ENCODE measurements at regions not wholly inside any gene's neighbourhood (a gene's known extent, or its start where the extent isn't known, plus 50 kb on each side); places are given as distances from the start of the nearest gene placed in this dataset.
A peak's percentile ranks its signal among the peaks of the same experiment; 100 is the strongest.

DNA sequence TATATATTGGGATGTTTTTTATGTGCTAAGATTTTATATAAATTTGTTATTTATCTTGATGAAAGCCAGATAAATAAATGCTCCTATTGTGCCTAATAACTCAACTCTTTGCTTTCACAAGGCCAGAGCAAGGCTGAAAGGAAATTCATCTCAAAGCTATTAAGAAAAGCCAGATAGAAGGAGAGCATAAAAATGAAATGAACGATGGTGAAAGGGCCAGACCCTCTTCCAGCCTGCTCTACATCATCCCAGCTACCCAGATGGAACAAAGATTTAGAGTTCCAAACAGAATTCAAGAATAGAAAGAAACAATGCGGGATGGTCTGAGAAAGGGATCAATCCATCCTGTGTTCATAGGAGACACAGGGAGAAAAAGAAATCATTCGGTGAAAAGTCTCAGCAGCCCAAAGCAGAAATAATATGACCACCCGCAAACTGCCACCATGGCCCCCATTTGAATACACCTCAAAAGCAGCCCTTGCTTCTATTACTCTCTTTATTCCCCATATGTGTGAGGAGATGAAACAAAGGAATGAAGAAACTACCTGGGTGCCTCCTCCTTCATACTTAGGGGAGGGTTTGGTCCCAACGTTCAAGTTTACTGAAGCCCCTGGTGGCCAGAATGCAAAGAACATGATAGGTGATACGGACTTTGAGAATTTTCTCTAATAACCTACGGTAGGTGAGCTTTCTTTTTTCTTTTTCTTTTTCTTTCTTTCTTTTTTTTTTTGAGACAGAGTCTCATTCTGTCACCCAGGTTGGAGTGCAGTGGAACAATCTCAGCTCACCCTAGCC is 110.1 kb upstream of the FBXO11 start:
- TF ChIP-seq, protein P1, sequence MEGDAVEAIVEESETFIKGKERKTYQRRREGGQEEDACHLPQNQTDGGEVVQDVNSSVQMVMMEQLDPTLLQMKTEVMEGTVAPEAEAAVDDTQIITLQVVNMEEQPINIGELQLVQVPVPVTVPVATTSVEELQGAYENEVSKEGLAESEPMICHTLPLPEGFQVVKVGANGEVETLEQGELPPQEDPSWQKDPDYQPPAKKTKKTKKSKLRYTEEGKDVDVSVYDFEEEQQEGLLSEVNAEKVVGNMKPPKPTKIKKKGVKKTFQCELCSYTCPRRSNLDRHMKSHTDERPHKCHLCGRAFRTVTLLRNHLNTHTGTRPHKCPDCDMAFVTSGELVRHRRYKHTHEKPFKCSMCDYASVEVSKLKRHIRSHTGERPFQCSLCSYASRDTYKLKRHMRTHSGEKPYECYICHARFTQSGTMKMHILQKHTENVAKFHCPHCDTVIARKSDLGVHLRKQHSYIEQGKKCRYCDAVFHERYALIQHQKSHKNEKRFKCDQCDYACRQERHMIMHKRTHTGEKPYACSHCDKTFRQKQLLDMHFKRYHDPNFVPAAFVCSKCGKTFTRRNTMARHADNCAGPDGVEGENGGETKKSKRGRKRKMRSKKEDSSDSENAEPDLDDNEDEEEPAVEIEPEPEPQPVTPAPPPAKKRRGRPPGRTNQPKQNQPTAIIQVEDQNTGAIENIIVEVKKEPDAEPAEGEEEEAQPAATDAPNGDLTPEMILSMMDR (IDR thresholded peaks at IDR 0.05; ENCODE audit: low read depth, low read length, missing control alignments): peak; percentile 41
- DNase-seq (ENCODE audit: extremely low read depth, low read depth): no peak

DNA sequence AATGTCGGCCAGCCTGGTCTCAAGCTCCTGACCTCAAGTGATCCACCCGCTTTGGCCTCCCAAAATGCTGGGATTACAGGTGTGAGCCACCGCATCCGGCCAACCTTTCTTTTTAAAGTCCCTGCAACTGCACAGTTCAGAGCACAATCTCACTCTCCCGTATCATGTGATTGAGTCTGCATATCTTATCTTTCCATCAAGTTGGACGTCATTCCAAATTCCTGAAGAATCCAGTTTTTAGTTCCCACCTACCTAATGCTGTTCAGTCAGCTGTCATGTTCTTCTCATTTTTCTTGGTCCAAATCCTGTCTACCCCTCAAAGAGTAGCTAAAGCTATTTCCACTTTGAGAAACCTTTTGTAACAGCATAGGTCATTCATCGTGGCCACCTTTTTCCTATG is 110.8 kb upstream of the FBXO11 start:
- TF ChIP-seq, protein P1 (IDR thresholded peaks at IDR 0.05; ENCODE audit: low read depth, low read length, missing control alignments): no peak
- no peak overlapping the region for H3K4me3 ChIP-seq (replicated peaks; ENCODE audit: low read depth, low read length)
- no peak for DNase-seq (ENCODE audit: extremely low read depth, low read depth)

More for the DNA sequence above, 110.1 kb upstream of the FBXO11 start:
- no peak overlapping the region for H3K4me3 ChIP-seq (replicated peaks; ENCODE audit: low read depth, low read length)

DNA sequence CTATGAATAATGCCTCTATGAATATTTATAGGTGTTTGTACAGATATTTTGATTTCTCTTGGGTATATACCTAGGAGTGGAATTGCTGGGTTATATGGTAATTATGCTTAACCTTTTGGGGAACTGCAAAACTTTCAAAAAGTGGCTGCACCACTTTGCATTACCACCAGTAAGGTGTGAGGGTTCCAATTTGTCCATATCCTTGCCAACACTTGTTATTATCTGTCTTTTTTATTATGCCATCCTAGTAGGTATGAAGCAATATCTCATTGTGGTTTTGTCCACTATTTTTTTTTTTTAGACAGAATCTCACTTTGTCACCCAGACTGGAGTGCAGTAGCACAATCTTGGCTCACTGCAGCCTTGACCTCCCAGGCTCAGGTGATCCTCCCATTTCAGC is 112.2 kb upstream of the FBXO11 start:
- no peak overlapping the region for H3K4me3 ChIP-seq (replicated peaks; ENCODE audit: low read depth, low read length)
- TF ChIP-seq, protein P1 (IDR thresholded peaks at IDR 0.05; ENCODE audit: low read depth, low read length, missing control alignments): no peak
- no peak for DNase-seq (ENCODE audit: extremely low read depth, low read depth)

DNA sequence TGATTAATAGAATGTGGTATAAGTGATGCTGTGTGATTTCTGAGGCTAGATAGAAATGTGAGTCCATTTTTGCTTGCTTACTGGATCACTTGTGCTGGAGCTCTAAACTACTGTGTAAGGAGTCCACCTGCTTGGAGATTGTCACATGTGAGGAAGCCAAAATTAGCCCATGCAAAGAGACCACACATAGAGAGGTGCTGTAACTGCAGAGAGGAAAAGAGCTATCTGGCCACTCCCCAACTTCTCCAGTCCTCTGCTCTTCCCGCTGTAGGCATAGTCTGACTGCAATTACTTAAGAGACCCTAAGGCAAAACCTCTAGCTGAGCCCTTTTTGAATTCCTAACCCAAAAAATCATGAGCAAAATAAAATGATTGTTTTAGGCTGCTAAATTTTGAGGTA is 120.6 kb upstream of the FBXO11 start:
- TF ChIP-seq, protein P1 (IDR thresholded peaks at IDR 0.05; ENCODE audit: low read depth, low read length, missing control alignments): no peak
- H3K4me3 ChIP-seq (replicated peaks; ENCODE audit: low read depth, low read length): no peak overlapping the region
- no peak for DNase-seq (ENCODE audit: extremely low read depth, low read depth)

DNA sequence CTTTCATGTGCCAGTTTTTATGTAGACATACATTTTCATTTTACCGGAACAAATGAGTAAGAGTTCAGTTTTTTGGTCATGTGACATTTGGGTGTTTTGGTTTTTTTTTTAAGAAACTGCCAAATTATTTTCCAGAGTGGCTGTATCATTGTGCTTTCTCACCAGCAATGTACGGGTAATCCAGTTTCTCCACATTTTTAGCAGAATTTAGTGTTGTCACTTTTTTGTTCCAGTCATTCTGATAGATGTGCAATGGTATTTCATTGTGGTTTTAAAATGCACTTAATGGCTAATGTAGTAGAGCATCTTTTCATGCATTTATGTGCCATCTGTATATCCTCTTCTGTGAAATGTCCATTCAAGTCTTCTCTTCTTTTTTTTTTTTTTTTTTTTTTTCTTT is 126.5 kb upstream of the FBXO11 start:
- DNase-seq (ENCODE audit: extremely low read depth, low read depth): no peak
- TF ChIP-seq, protein P1 (IDR thresholded peaks at IDR 0.05; ENCODE audit: low read depth, low read length, missing control alignments): no peak
- H3K4me3 ChIP-seq (replicated peaks; ENCODE audit: low read depth, low read length): no peak overlapping the region

DNA sequence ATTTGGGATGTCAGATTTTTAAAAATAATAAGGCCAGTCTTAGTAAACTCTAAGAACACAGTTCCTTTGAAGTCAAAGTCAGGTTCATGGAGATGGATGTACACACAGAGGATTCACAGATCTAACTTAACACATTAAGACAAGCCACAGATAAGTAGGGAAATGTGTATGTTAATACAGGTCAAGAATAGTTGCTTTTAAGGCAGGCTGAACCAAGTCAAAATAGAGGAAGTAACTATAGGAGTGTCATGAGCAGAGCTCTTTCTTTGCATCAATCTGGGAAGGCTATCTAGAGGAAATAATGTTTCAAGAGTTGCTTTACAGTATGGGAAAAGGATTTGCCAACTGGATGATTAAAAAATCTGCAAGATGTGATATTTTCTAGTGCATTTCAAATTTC is 128.0 kb upstream of the FBXO11 start:
- TF ChIP-seq, protein P1 (IDR thresholded peaks at IDR 0.05; ENCODE audit: low read depth, low read length, missing control alignments): no peak

DNA sequence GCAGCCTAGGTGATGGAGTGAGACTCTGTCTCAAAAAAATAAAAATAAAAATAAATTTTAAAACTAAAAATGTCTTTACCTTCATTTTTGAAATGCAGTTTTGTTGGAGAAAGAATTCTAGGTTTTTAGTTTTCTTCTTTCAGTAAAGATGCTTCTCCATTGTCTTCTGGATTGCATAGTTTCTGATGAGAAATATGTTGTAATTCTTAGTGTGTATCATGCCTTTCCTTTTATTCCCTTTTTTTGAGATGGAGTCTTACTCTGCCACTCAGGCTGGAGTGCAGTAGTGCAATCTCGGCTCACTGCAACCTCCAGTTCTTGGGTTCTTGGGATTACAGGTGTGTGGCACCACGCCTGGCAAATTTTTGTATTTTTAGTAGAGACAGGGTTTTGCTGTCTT is 130.0 kb upstream of the FBXO11 start:
- TF ChIP-seq, protein P1 (IDR thresholded peaks at IDR 0.05; ENCODE audit: low read depth, low read length, missing control alignments): no peak
- no peak overlapping the region for H3K4me3 ChIP-seq (replicated peaks; ENCODE audit: low read depth, low read length)
- DNase-seq (ENCODE audit: extremely low read depth, low read depth): no peak

More for the DNA sequence above, 128.0 kb upstream of the FBXO11 start:
- H3K4me3 ChIP-seq (replicated peaks; ENCODE audit: low read depth, low read length): no peak overlapping the region
- DNase-seq (ENCODE audit: extremely low read depth, low read depth): no peak

Data from HFF-Myc (cell line).